ENCODE measurements at regions not wholly inside any gene's neighbourhood (a gene's known extent, or its start where the extent isn't known, plus 50 kb on each side); places are given as distances from the start of the nearest gene placed in this dataset.
"Not testable (repeated sequence)": the region's sequence is repeated elsewhere in the genome, so short reads cannot be mapped to it uniquely, and the experiment has no call there.

DNA sequence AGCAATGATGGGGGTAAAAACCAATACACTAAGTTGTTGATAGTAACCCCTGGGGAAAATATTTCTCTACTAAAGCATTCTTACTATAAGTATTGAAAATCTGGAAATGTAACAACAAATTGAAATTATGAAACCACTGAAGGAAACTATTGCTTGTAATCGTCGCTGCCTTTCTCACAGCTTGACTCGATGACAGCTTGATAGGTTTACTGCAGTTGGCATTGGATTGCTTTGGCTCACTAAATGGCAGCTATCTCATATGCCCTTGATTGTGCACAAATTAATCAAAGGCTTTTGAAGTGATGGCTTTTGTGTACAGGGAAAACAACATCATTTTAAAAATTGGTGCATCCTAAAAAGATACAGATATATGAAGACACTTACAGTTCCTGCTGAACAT, 419.6 kb upstream of the TENM3 start:
- H3K4me3 ChIP-seq (ENCODE audit: low read depth, low read length), result no peak overlapping the region
- 60% methylated on average over 2 of the region's 3 CpGs for WGBS (ENCODE audit: insufficient coverage)
- H3K27ac ChIP-seq (ENCODE audit: low read depth, low read length), result no peak overlapping the region
- peak in 1 of 6 donors; percentile 49 for DNase-seq (ENCODE audit: low read depth in 4 of 6, low spot score in 6 of 6)
- H3K27me3 ChIP-seq (ENCODE audit: control insufficient read depth, insufficient read depth, low read length), result no peaks in the 10 kb centered on the region
- peaks cover 14% of the 10 kb centered on the region for H3K4me1 ChIP-seq (ENCODE audit: control insufficient read depth, insufficient read depth, low read length)
- no peaks in the 10 kb centered on the region for H3K9me3 ChIP-seq (ENCODE audit: control insufficient read depth, insufficient read depth, low read length)
- H3K36me3 ChIP-seq (ENCODE audit: control insufficient read depth, insufficient read depth, low read length), result no peaks in the 10 kb centered on the region

DNA sequence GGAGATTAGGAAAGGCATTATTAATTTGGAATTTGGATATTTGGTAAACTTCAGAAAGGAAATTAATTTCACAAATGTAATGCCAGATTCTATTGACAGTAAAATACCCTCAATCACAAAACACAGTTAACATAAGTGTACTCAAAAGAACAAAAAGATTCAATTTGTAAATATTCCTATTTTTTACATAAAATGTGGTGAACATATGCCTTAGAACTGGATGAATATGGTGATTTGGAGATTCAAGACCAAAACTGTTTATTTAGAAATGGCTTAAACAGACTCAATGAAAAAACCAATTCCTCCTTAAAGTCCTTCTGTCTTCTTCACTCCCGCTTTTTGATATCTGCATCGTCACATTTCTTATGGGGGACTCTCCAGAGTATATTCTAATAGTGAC, 417.6 kb upstream of the TENM3 start:
- no CpG with 5 or more reads among the region's 2 CpGs for WGBS (ENCODE audit: insufficient coverage)
- Histone ChIP-seq H3K27me3 (ENCODE audit: control insufficient read depth, insufficient read depth, low read length) (no peaks in the 10 kb centered on the region), H3K4me1 (ENCODE audit: control insufficient read depth, insufficient read depth, low read length) (peaks cover 14% of the 10 kb centered on the region), H3K36me3 (ENCODE audit: control insufficient read depth, insufficient read depth, low read length) (no peaks in the 10 kb centered on the region), H3K9me3 (ENCODE audit: control insufficient read depth, insufficient read depth, low read length) (no peaks in the 10 kb centered on the region), H3K27ac (ENCODE audit: low read depth, low read length) (no peak overlapping the region), H3K4me3 (ENCODE audit: low read depth, low read length) (no peak overlapping the region)
- no peak for DNase-seq (ENCODE audit: low read depth in 4 of 6, low spot score in 6 of 6)

DNA sequence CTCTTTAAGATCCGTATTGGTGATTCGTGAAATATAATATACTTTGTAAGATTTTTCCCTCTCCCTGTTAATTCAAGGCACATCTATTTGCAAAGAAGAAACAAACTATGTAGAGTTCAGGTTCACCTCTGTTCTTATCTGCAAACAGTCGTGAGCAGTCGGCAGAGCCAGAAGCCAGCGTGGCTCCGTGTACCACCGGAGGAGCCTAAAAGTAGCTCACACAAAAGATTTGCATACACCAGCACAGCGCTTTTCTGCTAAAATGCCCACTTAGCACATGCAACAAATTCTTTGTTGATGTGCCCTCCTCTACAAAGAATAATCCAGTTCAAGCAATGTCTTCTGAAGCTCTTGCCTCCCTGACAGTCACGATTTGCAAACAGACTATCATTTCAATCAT, 416.0 kb upstream of the TENM3 start:
- no peak overlapping the region for H3K27ac ChIP-seq (ENCODE audit: low read depth, low read length)
- no peak overlapping the region for H3K4me3 ChIP-seq (ENCODE audit: low read depth, low read length)
- H3K27me3 ChIP-seq (ENCODE audit: control insufficient read depth, insufficient read depth, low read length), result no peaks in the 10 kb centered on the region
- peaks cover 9% of the 10 kb centered on the region for H3K4me1 ChIP-seq (ENCODE audit: control insufficient read depth, insufficient read depth, low read length)
- 76% methylated on average over 7 of the region's 9 CpGs for WGBS (ENCODE audit: insufficient coverage)
- H3K9me3 ChIP-seq (ENCODE audit: control insufficient read depth, insufficient read depth, low read length), result no peaks in the 10 kb centered on the region
- DNase-seq (ENCODE audit: low read depth in 4 of 6, low spot score in 6 of 6), result no peak
- H3K36me3 ChIP-seq (ENCODE audit: control insufficient read depth, insufficient read depth, low read length), result no peaks in the 10 kb centered on the region

DNA sequence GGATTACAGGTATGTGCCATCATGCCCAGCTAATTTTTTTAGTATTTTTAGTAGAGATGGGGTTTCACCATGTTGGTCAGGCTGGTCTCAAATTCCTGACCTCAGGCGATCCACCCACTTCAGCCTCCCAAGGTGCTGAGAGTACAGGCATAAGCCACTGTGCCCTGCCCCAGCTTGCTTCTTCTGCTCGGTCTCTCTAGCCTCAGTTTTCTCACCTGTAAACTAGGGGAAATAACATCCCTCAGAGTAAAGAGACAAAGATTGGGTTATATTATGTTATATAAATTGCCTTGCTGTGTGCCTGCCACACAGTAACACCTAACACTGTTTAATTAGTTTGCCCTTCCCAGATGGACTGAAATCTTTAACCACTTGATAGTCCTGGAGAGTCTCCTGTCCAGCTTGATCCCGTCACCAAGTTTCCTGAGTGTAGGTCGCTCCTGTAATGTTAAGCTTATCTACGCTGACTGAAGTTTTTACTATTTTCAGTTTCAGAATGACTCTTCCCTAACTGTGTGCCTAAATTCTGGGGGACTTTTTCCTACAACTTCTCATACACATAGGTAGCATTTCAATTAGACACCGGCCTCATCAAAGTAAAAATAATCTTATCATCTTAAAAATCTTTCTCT, 412.7 kb upstream of the TENM3 start:
- 100% methylated on average over 1 of the region's 6 CpGs for WGBS (ENCODE audit: insufficient coverage)

DNA sequence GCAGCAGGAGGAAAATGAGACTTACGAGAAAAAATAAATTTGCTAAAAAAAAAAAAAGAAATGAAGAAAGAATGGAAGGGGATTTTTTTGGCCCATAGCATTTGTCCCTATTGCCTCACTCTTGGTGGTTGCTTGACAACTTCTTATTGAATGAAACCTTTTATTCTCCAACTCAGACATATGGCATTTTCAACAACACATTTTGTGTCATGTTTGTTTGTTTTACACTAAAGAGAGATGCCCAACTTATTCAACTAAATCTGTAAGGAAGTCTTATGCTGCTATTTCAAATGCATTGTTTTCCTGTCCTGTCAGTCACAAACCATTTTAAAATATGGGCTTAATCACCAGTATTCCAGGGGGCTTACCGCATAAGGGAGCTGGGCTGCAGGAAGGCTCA, 409.1 kb upstream of the TENM3 start:
- 100% methylated on average over 1 of the region's 2 CpGs for WGBS (ENCODE audit: insufficient coverage)
- Histone ChIP-seq H3K4me1 (ENCODE audit: control insufficient read depth, insufficient read depth, low read length) (no peaks in the 10 kb centered on the region), H3K36me3 (ENCODE audit: control insufficient read depth, insufficient read depth, low read length) (no peaks in the 10 kb centered on the region), H3K27ac (ENCODE audit: low read depth, low read length) (no peak overlapping the region), H3K4me3 (ENCODE audit: low read depth, low read length) (no peak overlapping the region), H3K9me3 (ENCODE audit: control insufficient read depth, insufficient read depth, low read length) (no peaks in the 10 kb centered on the region), H3K27me3 (ENCODE audit: control insufficient read depth, insufficient read depth, low read length) (no peaks in the 10 kb centered on the region)
- DNase-seq (ENCODE audit: low read depth in 4 of 6, low spot score in 6 of 6), result peak in 1 of 6 donors; percentile 81

More for the DNA sequence above, 412.7 kb upstream of the TENM3 start:
- no peak overlapping the region for H3K27ac ChIP-seq (ENCODE audit: low read depth, low read length)
- DNase-seq (ENCODE audit: low read depth in 4 of 6, low spot score in 6 of 6), result no peak
- H3K4me3 ChIP-seq (ENCODE audit: low read depth, low read length), result no peak overlapping the region
- no peaks in the 10 kb centered on the region for H3K36me3 ChIP-seq (ENCODE audit: control insufficient read depth, insufficient read depth, low read length)
- H3K4me1 ChIP-seq (ENCODE audit: control insufficient read depth, insufficient read depth, low read length), result peaks cover 6% of the 10 kb centered on the region
- no peaks in the 10 kb centered on the region for H3K9me3 ChIP-seq (ENCODE audit: control insufficient read depth, insufficient read depth, low read length)
- H3K27me3 ChIP-seq (ENCODE audit: control insufficient read depth, insufficient read depth, low read length), result no peaks in the 10 kb centered on the region

DNA sequence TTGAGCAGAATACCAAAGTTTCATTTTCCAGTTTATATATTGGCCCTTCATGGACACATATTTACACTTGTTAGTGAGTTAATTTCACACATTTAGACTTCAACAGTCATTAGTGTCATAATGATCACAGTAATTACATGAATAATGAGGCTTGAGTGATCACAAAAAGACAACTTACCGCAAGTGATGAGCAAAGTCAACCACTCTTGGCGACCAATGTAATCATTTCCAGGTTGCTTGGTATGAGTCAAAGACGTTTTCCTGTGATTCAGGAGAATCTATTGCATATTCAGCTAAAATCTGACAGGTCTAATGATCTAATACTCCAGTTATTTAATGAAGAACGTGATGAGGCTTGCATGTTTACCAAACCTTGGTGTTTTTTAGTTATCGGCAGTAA, 407.9 kb upstream of the TENM3 start:
- 86% methylated on average over 3 of the region's 5 CpGs for WGBS (ENCODE audit: insufficient coverage)
- DNase-seq (ENCODE audit: low read depth in 4 of 6, low spot score in 6 of 6), result no peak
- Histone ChIP-seq H3K27me3 (ENCODE audit: control insufficient read depth, insufficient read depth, low read length) (no peaks in the 10 kb centered on the region), H3K4me3 (ENCODE audit: low read depth, low read length) (no peak overlapping the region), H3K36me3 (ENCODE audit: control insufficient read depth, insufficient read depth, low read length) (no peaks in the 10 kb centered on the region), H3K27ac (ENCODE audit: low read depth, low read length) (no peak overlapping the region), H3K4me1 (ENCODE audit: control insufficient read depth, insufficient read depth, low read length) (no peaks in the 10 kb centered on the region), H3K9me3 (ENCODE audit: control insufficient read depth, insufficient read depth, low read length) (no peaks in the 10 kb centered on the region)

DNA sequence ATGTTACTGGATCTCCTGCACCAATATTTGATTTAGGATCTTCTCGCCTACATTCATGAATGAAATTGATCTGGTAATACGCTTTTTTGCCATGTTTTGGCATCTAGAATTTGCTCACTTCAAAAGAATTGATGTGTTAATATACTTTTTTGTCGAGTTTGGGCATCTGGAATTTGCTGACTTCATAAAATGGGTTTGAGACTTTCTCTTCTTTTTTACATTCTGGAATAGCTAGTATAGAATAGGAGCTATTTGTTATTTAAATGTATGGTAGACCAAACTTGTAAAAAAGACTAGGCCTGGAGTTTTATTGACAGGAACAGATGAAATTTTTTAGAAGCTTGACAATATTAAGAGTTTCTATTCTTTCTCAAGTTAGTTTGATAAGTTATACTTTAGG, 404.9 kb upstream of the TENM3 start:
- Histone ChIP-seq H3K9me3 (ENCODE audit: control insufficient read depth, insufficient read depth, low read length) (no peaks in the 10 kb centered on the region), H3K4me1 (ENCODE audit: control insufficient read depth, insufficient read depth, low read length) (no peaks in the 10 kb centered on the region), H3K4me3 (ENCODE audit: low read depth, low read length) (no peak overlapping the region), H3K36me3 (ENCODE audit: control insufficient read depth, insufficient read depth, low read length) (no peaks in the 10 kb centered on the region), H3K27me3 (ENCODE audit: control insufficient read depth, insufficient read depth, low read length) (no peaks in the 10 kb centered on the region), H3K27ac (ENCODE audit: low read depth, low read length) (no peak overlapping the region)
- DNase-seq (ENCODE audit: low read depth in 4 of 6, low spot score in 6 of 6), result no peak
- WGBS (ENCODE audit: insufficient coverage), result 100% methylated on average over 1 of the region's 3 CpGs

DNA sequence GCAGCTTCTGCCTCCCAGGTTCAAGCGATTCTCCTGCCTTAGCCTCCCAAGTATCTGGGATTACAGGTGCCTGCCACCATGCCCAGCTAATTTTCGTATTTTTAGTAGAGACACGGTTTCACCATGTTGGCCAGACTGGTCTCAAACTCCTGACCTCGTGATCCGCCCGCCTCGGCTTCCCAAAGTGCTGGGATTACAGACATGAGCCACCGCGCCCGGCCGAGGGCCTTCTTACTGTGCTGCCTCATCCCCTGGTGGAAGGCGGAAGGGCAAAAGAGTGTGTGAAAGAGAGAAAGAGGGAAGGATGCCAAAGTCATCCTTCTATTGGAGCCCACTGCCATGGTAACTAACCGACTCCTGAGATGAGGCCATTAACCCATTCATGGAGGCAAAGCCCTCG, 399.4 kb upstream of the TENM3 start:
- not testable (repeated sequence) for H3K4me1 ChIP-seq (ENCODE audit: control insufficient read depth, insufficient read depth, low read length); DNase-seq (ENCODE audit: low read depth in 4 of 6, low spot score in 6 of 6); H3K36me3 ChIP-seq (ENCODE audit: control insufficient read depth, insufficient read depth, low read length); H3K4me3 ChIP-seq (ENCODE audit: low read depth, low read length); H3K27me3 ChIP-seq (ENCODE audit: control insufficient read depth, insufficient read depth, low read length); H3K9me3 ChIP-seq (ENCODE audit: control insufficient read depth, insufficient read depth, low read length); H3K27ac ChIP-seq (ENCODE audit: low read depth, low read length)
- WGBS (ENCODE audit: insufficient coverage), result 77% methylated on average over 12 of the region's 14 CpGs

DNA sequence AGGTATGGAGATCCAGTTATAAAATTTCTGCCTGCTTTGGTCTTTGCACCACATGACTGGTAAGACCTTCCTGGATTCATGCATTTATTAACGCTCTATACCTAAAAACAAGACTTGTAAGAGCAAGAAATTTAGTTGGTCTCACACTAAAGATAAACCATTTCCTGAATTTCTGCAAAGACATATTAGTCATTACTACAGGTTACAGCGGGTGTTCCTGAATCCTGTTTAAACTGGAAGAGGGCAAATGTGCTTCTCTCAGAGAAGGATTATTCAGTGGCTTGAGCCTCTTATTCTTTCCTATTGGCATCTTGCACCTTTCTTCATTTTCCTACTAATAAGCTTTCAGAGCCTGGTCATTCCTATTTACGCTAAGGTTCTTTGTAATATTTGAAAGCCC, 397.6 kb upstream of the TENM3 start:
- Histone ChIP-seq H3K9me3 (ENCODE audit: control insufficient read depth, insufficient read depth, low read length) (no peaks in the 10 kb centered on the region), H3K4me1 (ENCODE audit: control insufficient read depth, insufficient read depth, low read length) (no peaks in the 10 kb centered on the region), H3K27me3 (ENCODE audit: control insufficient read depth, insufficient read depth, low read length) (no peaks in the 10 kb centered on the region), H3K4me3 (ENCODE audit: low read depth, low read length) (no peak overlapping the region), H3K27ac (ENCODE audit: low read depth, low read length) (no peak overlapping the region), H3K36me3 (ENCODE audit: control insufficient read depth, insufficient read depth, low read length) (no peaks in the 10 kb centered on the region)
- no peak for DNase-seq (ENCODE audit: low read depth in 4 of 6, low spot score in 6 of 6)
- WGBS (ENCODE audit: insufficient coverage), result no CpG with 5 or more reads among the region's 3 CpGs

DNA sequence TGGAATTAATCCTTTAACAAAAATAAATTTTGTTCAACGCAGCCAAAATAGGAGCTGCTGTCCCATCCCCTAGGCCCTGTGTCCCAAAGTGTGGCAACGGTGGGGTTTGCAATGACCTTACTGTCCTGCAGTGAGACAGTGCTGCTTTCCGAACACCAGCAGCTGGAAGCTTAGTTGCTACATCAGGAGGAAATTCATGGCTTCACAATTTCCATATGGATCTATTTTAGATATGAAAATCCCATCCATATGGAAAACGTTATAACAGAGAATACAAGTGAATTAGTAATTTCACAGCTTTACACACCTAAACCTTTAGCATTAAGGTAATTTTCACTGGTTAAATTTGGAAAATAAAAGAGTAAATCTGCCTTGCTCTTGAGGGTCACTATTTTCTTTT, 396.3 kb upstream of the TENM3 start:
- Histone ChIP-seq H3K4me1 (ENCODE audit: control insufficient read depth, insufficient read depth, low read length) (no peaks in the 10 kb centered on the region), H3K36me3 (ENCODE audit: control insufficient read depth, insufficient read depth, low read length) (no peaks in the 10 kb centered on the region), H3K4me3 (ENCODE audit: low read depth, low read length) (no peak overlapping the region), H3K9me3 (ENCODE audit: control insufficient read depth, insufficient read depth, low read length) (no peaks in the 10 kb centered on the region), H3K27ac (ENCODE audit: low read depth, low read length) (no peak overlapping the region), H3K27me3 (ENCODE audit: control insufficient read depth, insufficient read depth, low read length) (no peaks in the 10 kb centered on the region)
- no peak for DNase-seq (ENCODE audit: low read depth in 4 of 6, low spot score in 6 of 6)
- WGBS (ENCODE audit: insufficient coverage), result no CpG with 5 or more reads among the region's 4 CpGs

Data from spinal cord (tissue), 9 donors.